ENCODE measurements at regions not wholly inside any gene's neighbourhood (a gene's known extent, or its start where the extent isn't known, plus 50 kb on each side); places are given as distances from the start of the nearest gene placed in this dataset.

DNA sequence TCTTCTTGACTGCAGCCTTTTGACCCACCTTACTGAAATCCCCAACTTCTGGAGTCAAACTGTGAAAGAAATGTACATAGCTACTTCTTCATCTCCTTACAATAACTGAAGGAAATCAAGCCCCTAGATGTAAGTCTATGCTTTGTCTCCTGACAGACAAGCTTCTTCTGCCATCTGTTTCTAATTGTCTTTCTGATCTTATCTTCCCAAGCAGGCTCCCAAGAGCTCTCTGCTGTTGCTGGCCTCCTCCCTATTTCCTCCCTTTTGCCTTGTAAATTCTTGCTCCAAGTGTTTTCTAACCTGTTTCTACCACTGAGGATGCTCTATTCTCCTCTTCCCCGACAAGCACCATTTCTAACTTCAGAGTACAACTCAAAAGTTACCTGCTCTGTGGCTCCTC is 77.4 kb upstream of the OSR1 start:
- TF ChIP-seq, protein P1, sequence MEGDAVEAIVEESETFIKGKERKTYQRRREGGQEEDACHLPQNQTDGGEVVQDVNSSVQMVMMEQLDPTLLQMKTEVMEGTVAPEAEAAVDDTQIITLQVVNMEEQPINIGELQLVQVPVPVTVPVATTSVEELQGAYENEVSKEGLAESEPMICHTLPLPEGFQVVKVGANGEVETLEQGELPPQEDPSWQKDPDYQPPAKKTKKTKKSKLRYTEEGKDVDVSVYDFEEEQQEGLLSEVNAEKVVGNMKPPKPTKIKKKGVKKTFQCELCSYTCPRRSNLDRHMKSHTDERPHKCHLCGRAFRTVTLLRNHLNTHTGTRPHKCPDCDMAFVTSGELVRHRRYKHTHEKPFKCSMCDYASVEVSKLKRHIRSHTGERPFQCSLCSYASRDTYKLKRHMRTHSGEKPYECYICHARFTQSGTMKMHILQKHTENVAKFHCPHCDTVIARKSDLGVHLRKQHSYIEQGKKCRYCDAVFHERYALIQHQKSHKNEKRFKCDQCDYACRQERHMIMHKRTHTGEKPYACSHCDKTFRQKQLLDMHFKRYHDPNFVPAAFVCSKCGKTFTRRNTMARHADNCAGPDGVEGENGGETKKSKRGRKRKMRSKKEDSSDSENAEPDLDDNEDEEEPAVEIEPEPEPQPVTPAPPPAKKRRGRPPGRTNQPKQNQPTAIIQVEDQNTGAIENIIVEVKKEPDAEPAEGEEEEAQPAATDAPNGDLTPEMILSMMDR (IDR thresholded peaks at IDR 0.05): no peak
- TF ChIP-seq POLR2A (IDR thresholded peaks at IDR 0.05): no peak

All from esophagus squamous epithelium (tissue), 4 donors.